CD4-positive, alpha-beta T cell (primary cell): ENCODE measurements at regions not wholly inside any gene's neighbourhood (a gene's known extent, or its start where the extent isn't known, plus 50 kb on each side); places are given as distances from the start of the nearest gene placed in this dataset.
A peak's percentile ranks its signal among the peaks of the same experiment; 100 is the strongest.

Experiments
- ATAC-seq: fragments of 200-7000 bp; cut with Tn5 transposase; one replicate; pipeline ENCODE4 v1.10.0; 2022; ENCODE audit warnings: mild to moderate bottlenecking; ENCODE audit not compliant: poor library complexity
- CTCF ChIA-PET: fragments of 350-600 bp; sonication (Branson Sonifier 250); formaldehyde crosslinking; loops from one replicate; lab custom pipeline; 2021; ENCODE audit warnings: antibody characterized with exemption, inconsistent platforms; lab: Charles Lee
- POLR2A ChIA-PET: fragments of 350-600 bp; sonication (Branson Sonifier 250); formaldehyde crosslinking; loops from one replicate; lab custom pipeline; 2021; ENCODE audit warnings: antibody characterized with exemption, inconsistent platforms; lab: Charles Lee
- DNase-seq, 14 experiments: peaks; one replicate each; pipeline ENCODE4 v3.0.0-alpha.2; 2013 to 2020; ENCODE audit warnings: mixed read lengths in 2 of 14
- H3K27ac ChIP-seq, 2 donors: one replicate each; pipeline versions ENCODE4 v1.5.1 to v1.7.0; 2013; ENCODE audit warnings: low read length in 2 of 2, low read depth in 1 of 2, mild to moderate bottlenecking in 1 of 2
- H3K27me3 ChIP-seq, 2 experiments: 1 replicate in 1 of 2; 2 replicates in 1 of 2; pipeline versions ENCODE4 v1.6.1 to v1.7.0; 2013; ENCODE audit warnings: low read length in 2 of 2, control low read depth in 1 of 2, mild to moderate bottlenecking in 1 of 2, moderate library complexity in 1 of 2; ENCODE audit not compliant: insufficient read depth in 2 of 2, control insufficient read depth in 1 of 2
- H3K36me3 ChIP-seq: one replicate; pipeline ENCODE4 v1.6.1; 2013; ENCODE audit warnings: low read length, control low read depth; ENCODE audit not compliant: insufficient read depth
- H3K4me1 ChIP-seq: one replicate; pipeline ENCODE4 v1.6.1; 2013; ENCODE audit warnings: low read length, control low read depth; ENCODE audit not compliant: insufficient read depth
- H3K4me3 ChIP-seq: one replicate; pipeline ENCODE4 v1.5.1; 2013; ENCODE audit warnings: mild to moderate bottlenecking, low read length, moderate library complexity
- H3K9me3 ChIP-seq, 2 experiments: 1 replicate in 1 of 2; 2 replicates in 1 of 2; pipeline versions ENCODE4 v1.6.1 to v1.7.0; 2013; ENCODE audit warnings: low read length in 2 of 2, mild to moderate bottlenecking in 2 of 2, control low read depth in 1 of 2, moderate library complexity in 1 of 2; ENCODE audit not compliant: control insufficient read depth in 1 of 2, insufficient read depth in 1 of 2
- H3K27ac Mint-ChIP-seq: one replicate; pipeline ENCODE4 v1.8.0; 2020; ENCODE audit warnings: mixed read lengths
- H3K27me3 Mint-ChIP-seq: one replicate; pipeline ENCODE4 v1.8.0; 2021; ENCODE audit warnings: mixed read lengths
- H3K36me3 Mint-ChIP-seq: one replicate; pipeline ENCODE4 v1.8.0; 2021; ENCODE audit warnings: low read depth, mixed read lengths
- H3K4me1 Mint-ChIP-seq: one replicate; pipeline ENCODE4 v1.8.0; 2021; ENCODE audit warnings: low read depth, mixed read lengths
- H3K4me3 Mint-ChIP-seq: one replicate; pipeline ENCODE4 v1.8.0; 2020; ENCODE audit warnings: mild to moderate bottlenecking, mixed read lengths
- H3K9me3 Mint-ChIP-seq: one replicate; pipeline ENCODE4 v1.8.0; 2020; ENCODE audit warnings: mixed read lengths
- CTCF ChIP-seq: fragments of 200-600 bp; IDR thresholded peaks from one replicate; pipeline ENCODE4 v1.8.0; 2022; ENCODE audit warnings: antibody characterized with exemption, mild to moderate bottlenecking
- intact Hi-C, 2 experiments: fragments of 100-400 bp; cut with DNase I in 1 of 2; cut with micrococcal nuclease in 1 of 2; formaldehyde crosslinking; loops; one replicate each; pipeline versions ENCODE4 v1.15.1 to v1.9.0; 2023 to 2025; cut with DNase I, micrococcal nuclease

GRCh38 chr1:221839321-221839720, 97.4 kb upstream of the DUSP10 start:
- Histone ChIP-seq H3K36me3 (no peaks in the 10 kb centered on the region), H3K27ac (no peak overlapping the region), H3K4me3 (no peak overlapping the region), H3K4me1 (peaks cover 20% of the 10 kb centered on the region), H3K9me3 (no peaks in the 10 kb centered on the region), H3K27me3 (no peaks in the 10 kb centered on the region)
- ChIA-PET POLR2A (no interaction called here), CTCF (no interaction called here)
- no peak for DNase-seq
- Mint-ChIP-seq H3K36me3 (no peaks in the 10 kb centered on the region), H3K27ac (no peak overlapping the region), H3K9me3 (no peaks in the 10 kb centered on the region), H3K4me1 (peaks cover 19% of the 10 kb centered on the region), H3K4me3 (no peak overlapping the region), H3K27me3 (no peaks in the 10 kb centered on the region)
- no peak for ATAC-seq
- TF ChIP-seq CTCF, result no peak
- intact Hi-C loops, result loop anchor here in 1 of 2 experiments (10.0 kb wide), 1 partner anchor 55 kb away; no protein-coding TSS in a partner anchor

GRCh38 chr1:221837896-221838295, 96.0 kb upstream of the DUSP10 start:
- Histone ChIP-seq H3K27ac (no peak overlapping the region), H3K9me3 (no peaks in the 10 kb centered on the region), H3K27me3 (no peaks in the 10 kb centered on the region), H3K36me3 (no peaks in the 10 kb centered on the region), H3K4me1 (peaks cover 20% of the 10 kb centered on the region), H3K4me3 (no peak overlapping the region)
- intact Hi-C loops, result loop anchor here in 1 of 2 experiments (10.0 kb wide), 1 partner anchor 53 kb away; no protein-coding TSS in a partner anchor
- H3K4me1 Mint-ChIP-seq, result peaks cover 19% of the 10 kb centered on the region
- no peaks in the 10 kb centered on the region for H3K36me3 Mint-ChIP-seq
- peak overlapping the region; percentile 25 for H3K4me3 Mint-ChIP-seq
- no peaks in the 10 kb centered on the region for H3K27me3 Mint-ChIP-seq
- no peaks in the 10 kb centered on the region for H3K9me3 Mint-ChIP-seq
- ATAC-seq, result peak; percentile 45
- CTCF ChIA-PET, result no interaction called here
- POLR2A ChIA-PET, result interaction anchor here (1.1 kb wide), 1 partner anchor 96 kb away, joined by 7 read pairs; the partner anchor contains the start of gene DUSP10
- DNase-seq, result peak in 5 of 14 experiments; percentile 8 to 54 (median 40)
- peak overlapping the region; percentile 2 for H3K27ac Mint-ChIP-seq
- TF ChIP-seq CTCF, result no peak

- H3K36me3 Mint-ChIP-seq, result no peaks in the 10 kb centered on the region
- H3K4me3 ChIP-seq, result no peak overlapping the region
- H3K4me1 Mint-ChIP-seq, result peaks cover 21% of the 10 kb centered on the region
- TF ChIP-seq CTCF, result no peak
- H3K9me3 Mint-ChIP-seq, result no peaks in the 10 kb centered on the region
- H3K4me1 ChIP-seq, result peaks cover 24% of the 10 kb centered on the region
- DNase-seq (no peak), ATAC-seq (no peak)
- H3K9me3 ChIP-seq, result no peaks in the 10 kb centered on the region
- no peak overlapping the region for H3K4me3 Mint-ChIP-seq
- no peak overlapping the region for H3K27ac ChIP-seq
- no peaks in the 10 kb centered on the region for H3K27me3 Mint-ChIP-seq
- no peaks in the 10 kb centered on the region for H3K36me3 ChIP-seq
- no peaks in the 10 kb centered on the region for H3K27me3 ChIP-seq
- intact Hi-C loops, result loop anchor here in 1 of 2 experiments (10.0 kb wide), 1 partner anchor 50 kb away; no protein-coding TSS in a partner anchor
- ChIA-PET CTCF (no interaction called here), POLR2A (no interaction called here)
- H3K27ac Mint-ChIP-seq, result no peak overlapping the region
Measured at GRCh38 chr1:221834698-221835513, 93.0 kb upstream of the DUSP10 start.
